Esophagus (tissue), 2 donors: ENCODE measurements at regions not wholly inside any gene's neighbourhood (a gene's known extent, or its start where the extent isn't known, plus 50 kb on each side); places are given as distances from the start of the nearest gene placed in this dataset.

Source experiments
- H3K27ac ChIP-seq, 2 donors: one replicate each; pipeline ENCODE4 v1.5.1; 2013; ENCODE audit warnings: low read depth in 2 of 2, mild to moderate bottlenecking in 2 of 2, inconsistent platforms in 1 of 2, low read length in 1 of 2, moderate library complexity in 1 of 2
- H3K27me3 ChIP-seq, 2 donors: one replicate each; pipeline ENCODE4 v1.6.1; 2013; ENCODE audit warnings: low read length in 2 of 2, control low read depth in 1 of 2, mild to moderate bottlenecking in 1 of 2; ENCODE audit not compliant: insufficient read depth in 2 of 2, control insufficient read depth in 1 of 2
- H3K36me3 ChIP-seq, 2 donors: one replicate each; pipeline ENCODE4 v1.6.1; 2013; ENCODE audit warnings: low read length in 1 of 2; ENCODE audit not compliant: control insufficient read depth in 2 of 2, insufficient read depth in 2 of 2
- H3K4me1 ChIP-seq, 2 donors: one replicate each; pipeline ENCODE4 v1.6.1; 2013; ENCODE audit warnings: low read length in 1 of 2; ENCODE audit not compliant: control insufficient read depth in 2 of 2, insufficient read depth in 2 of 2
- H3K4me3 ChIP-seq, 2 donors: one replicate each; pipeline ENCODE4 v1.5.1; 2013; ENCODE audit warnings: low read length in 2 of 2, mild to moderate bottlenecking in 2 of 2, low read depth in 1 of 2, moderate library complexity in 1 of 2
- H3K9me3 ChIP-seq, 2 donors: one replicate each; pipeline ENCODE4 v1.6.1; 2013; ENCODE audit warnings: mild to moderate bottlenecking in 2 of 2, low read depth in 1 of 2, low read length in 1 of 2, moderate library complexity in 1 of 2; ENCODE audit not compliant: control insufficient read depth in 2 of 2, insufficient read depth in 1 of 2
- WGBS, 2 donors: extraction: QIAGEN DNeasy Blood & Tissue Kit; methylation state at CpG; one replicate each; pipeline ENCODE4 v1.1.7; 2013; 5-methylcytosine and 5-hydroxymethylcytosine counted together
- donor health status: healthy with polysubstance abuse.
- donor health status: Bipolar disorder and iron deficiency.

DNA sequence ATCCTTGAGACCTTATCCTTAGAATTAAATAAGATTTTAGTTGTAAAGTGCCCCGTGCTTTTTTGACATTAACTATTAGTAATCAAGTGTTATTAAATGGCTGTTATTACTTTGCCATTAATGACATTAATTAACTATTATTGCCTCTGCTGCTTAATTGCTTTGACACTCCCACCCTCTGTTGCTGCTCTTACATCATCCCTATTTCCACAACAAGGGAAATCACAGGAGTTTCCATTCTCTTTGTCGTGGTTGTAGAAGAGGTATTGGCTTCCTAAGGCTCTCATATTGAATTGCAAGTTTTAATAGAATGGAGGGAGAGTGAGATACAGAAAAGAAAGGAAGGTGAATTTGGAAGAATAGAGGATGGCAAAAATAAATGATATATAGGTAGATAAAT, 545.8 kb downstream of the MMUT start:
- H3K36me3 ChIP-seq, result no peaks in the 10 kb centered on the region

DNA sequence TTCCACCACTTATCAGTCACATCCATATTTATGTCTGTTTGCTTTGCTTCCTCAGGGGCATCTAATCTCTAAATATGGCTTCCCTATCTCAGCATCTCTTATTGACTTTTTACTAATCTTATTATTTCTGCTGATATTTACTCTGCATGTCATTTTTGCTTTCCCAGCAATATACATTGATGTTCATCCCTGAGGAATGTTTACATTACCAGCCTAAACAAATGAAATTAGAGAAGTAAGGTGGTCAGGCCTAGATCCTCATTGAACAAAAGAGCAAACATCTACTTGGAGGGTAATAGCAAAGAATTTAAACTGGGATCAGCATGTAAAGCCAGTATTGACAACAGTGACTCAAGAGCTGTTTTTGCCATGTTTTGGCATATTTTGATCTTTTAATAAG, 546.4 kb downstream of the MMUT start:
- no peak overlapping the region for H3K27ac ChIP-seq
- H3K4me1 ChIP-seq, result no peaks in the 10 kb centered on the region
- H3K4me3 ChIP-seq, result no peak overlapping the region
- no peaks in the 10 kb centered on the region for H3K36me3 ChIP-seq
- no peaks in the 10 kb centered on the region for H3K27me3 ChIP-seq
- H3K9me3 ChIP-seq, result no peaks in the 10 kb centered on the region

More for the DNA sequence above, 545.8 kb downstream of the MMUT start:
- H3K4me3 ChIP-seq, result no peak overlapping the region
- 52 to 62% methylated on average over 2 of the region's 2 CpGs for WGBS, 2 donors
- no peaks in the 10 kb centered on the region for H3K27me3 ChIP-seq
- H3K4me1 ChIP-seq, result no peaks in the 10 kb centered on the region
- H3K9me3 ChIP-seq, result no peaks in the 10 kb centered on the region
- H3K27ac ChIP-seq, result no peak overlapping the region

DNA sequence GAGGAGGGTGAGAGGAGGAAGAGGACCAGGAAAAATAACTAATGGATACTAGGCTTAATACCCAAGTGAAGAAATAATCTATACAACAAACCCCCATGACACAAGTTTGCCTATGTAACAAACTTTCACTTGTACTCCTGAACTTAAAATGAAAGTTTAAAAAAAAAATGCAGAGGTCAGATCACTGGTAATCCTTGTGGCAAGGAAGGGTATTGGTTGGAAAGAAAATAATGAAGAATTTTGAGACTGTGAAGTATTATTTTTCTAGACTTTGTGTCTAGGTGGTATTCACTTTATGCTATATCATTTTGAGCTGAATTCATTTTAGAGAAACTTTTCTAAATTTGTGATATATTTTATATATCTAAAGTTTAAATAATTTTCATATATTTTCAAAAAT, 547.5 kb downstream of the MMUT start:
- no peaks in the 10 kb centered on the region for H3K9me3 ChIP-seq
- H3K27ac ChIP-seq, result no peak overlapping the region
- H3K4me3 ChIP-seq, result no peak overlapping the region

DNA sequence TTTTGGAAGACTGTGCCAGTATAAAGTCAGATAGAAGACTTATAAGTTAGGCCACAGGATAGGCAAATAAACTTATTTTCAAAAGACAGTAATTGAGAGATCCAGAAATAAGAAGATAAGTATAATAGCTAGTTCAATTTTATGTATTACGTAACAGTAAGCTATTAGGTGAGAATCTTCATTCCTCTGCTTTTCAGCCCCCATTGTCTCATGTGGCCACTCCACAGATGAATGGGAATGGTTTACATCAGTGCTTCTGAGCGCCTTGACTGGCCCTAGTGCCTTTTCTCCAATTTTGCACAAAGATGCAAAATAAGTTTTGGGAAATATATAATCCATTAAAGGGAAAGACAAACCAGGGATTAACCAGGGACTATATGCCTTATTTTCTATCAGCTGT, 550.5 kb downstream of the MMUT start:
- Histone ChIP-seq H3K9me3 (no peaks in the 10 kb centered on the region), H3K36me3 (no peaks in the 10 kb centered on the region), H3K4me3 (no peak overlapping the region), H3K27ac (no peak overlapping the region), H3K4me1 (no peaks in the 10 kb centered on the region), H3K27me3 (no peaks in the 10 kb centered on the region)
- 89% methylated on average over 2 of the region's 2 CpGs for WGBS, 2 donors

More for the DNA sequence above, 547.5 kb downstream of the MMUT start:
- no peaks in the 10 kb centered on the region for H3K27me3 ChIP-seq
- H3K36me3 ChIP-seq, result no peaks in the 10 kb centered on the region
- H3K4me1 ChIP-seq, result no peaks in the 10 kb centered on the region

GRCh38 chr6:48904809-48905208, 558.2 kb downstream of the MMUT start:
- Histone ChIP-seq H3K36me3 (no peaks in the 10 kb centered on the region), H3K27ac (no peak overlapping the region), H3K9me3 (no peaks in the 10 kb centered on the region), H3K4me3 (no peak overlapping the region), H3K4me1 (no peaks in the 10 kb centered on the region), H3K27me3 (no peaks in the 10 kb centered on the region)

- H3K27ac ChIP-seq, result no peak overlapping the region
- H3K36me3 ChIP-seq, result no peaks in the 10 kb centered on the region
- no peaks in the 10 kb centered on the region for H3K27me3 ChIP-seq
- no peaks in the 10 kb centered on the region for H3K9me3 ChIP-seq
- H3K4me1 ChIP-seq, result no peaks in the 10 kb centered on the region
- no peak overlapping the region for H3K4me3 ChIP-seq
- 80 to 88% methylated on average over 3 of the region's 3 CpGs for WGBS, 2 donors
These were observed 568.6 kb downstream of the MMUT start for GRCh38 chr6:48894469-48894868.

DNA sequence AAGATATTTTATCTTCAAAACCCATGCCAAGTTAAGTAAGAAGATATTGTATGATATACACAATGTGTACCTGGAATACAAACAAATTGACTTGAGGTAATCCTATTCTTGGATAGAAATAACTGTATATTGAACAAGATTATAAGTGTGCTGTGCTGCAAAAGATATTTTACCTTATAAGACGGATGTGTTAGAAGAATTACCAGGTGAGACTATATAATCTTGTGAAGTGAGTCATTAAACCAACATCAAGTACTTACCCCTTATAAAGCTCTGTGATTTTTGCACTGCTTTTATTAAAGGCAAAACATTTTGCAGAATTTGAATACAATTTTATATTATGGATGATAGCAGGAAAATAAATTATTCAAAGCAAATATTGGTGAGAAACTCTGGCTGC, 570.0 kb downstream of the MMUT start:
- 49 to 52% methylated on average over 1 of the region's 1 CpG for WGBS, 2 donors
- no peaks in the 10 kb centered on the region for H3K4me1 ChIP-seq
- no peak overlapping the region for H3K27ac ChIP-seq
- no peaks in the 10 kb centered on the region for H3K36me3 ChIP-seq
- no peaks in the 10 kb centered on the region for H3K9me3 ChIP-seq
- H3K27me3 ChIP-seq, result no peaks in the 10 kb centered on the region
- H3K4me3 ChIP-seq, result no peak overlapping the region

DNA sequence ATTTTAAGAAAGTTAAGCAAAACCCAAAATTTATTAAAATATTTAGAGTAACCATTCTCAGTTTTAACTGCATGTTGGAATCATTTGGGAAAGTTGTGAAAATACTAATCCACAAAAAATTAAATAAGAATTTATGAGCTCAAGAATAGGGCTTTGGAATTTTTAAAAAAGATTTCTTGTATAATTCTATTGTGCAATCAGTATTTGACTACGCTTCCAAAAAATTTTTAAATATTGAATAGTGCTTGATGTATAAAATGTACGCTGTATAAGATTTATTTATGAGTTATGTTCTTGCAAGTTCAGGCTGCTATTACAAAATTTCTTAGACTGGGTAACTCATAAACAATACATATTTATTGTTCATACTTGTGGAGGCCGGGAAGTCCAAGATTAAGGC, 571.7 kb downstream of the MMUT start:
- Histone ChIP-seq H3K36me3 (no peaks in the 10 kb centered on the region), H3K4me3 (no peak overlapping the region), H3K4me1 (no peaks in the 10 kb centered on the region), H3K27ac (no peak overlapping the region), H3K9me3 (no peaks in the 10 kb centered on the region), H3K27me3 (no peaks in the 10 kb centered on the region)
- WGBS, 2 donors, result 92% methylated on average over 3 of the region's 3 CpGs

- Histone ChIP-seq H3K27me3 (no peaks in the 10 kb centered on the region), H3K27ac (no peak overlapping the region), H3K4me1 (no peaks in the 10 kb centered on the region), H3K9me3 (no peaks in the 10 kb centered on the region), H3K4me3 (no peak overlapping the region), H3K36me3 (no peaks in the 10 kb centered on the region)
- WGBS, 2 donors, result 63% methylated on average over 2 of the region's 2 CpGs
These were observed 573.6 kb downstream of the MMUT start for GRCh38 chr6:48889429-48889828.

GRCh38 chr6:48883116-48883515, 579.9 kb downstream of the MMUT start:
- H3K9me3 ChIP-seq, result no peaks in the 10 kb centered on the region
- no peak overlapping the region for H3K27ac ChIP-seq
- H3K27me3 ChIP-seq, result no peaks in the 10 kb centered on the region
- H3K4me1 ChIP-seq, result no peaks in the 10 kb centered on the region
- H3K4me3 ChIP-seq, result no peak overlapping the region
- no peaks in the 10 kb centered on the region for H3K36me3 ChIP-seq
